ENCODE measurements at regions not wholly inside any gene's neighbourhood (a gene's known extent, or its start where the extent isn't known, plus 50 kb on each side); places are given as distances from the start of the nearest gene placed in this dataset.

DNA sequence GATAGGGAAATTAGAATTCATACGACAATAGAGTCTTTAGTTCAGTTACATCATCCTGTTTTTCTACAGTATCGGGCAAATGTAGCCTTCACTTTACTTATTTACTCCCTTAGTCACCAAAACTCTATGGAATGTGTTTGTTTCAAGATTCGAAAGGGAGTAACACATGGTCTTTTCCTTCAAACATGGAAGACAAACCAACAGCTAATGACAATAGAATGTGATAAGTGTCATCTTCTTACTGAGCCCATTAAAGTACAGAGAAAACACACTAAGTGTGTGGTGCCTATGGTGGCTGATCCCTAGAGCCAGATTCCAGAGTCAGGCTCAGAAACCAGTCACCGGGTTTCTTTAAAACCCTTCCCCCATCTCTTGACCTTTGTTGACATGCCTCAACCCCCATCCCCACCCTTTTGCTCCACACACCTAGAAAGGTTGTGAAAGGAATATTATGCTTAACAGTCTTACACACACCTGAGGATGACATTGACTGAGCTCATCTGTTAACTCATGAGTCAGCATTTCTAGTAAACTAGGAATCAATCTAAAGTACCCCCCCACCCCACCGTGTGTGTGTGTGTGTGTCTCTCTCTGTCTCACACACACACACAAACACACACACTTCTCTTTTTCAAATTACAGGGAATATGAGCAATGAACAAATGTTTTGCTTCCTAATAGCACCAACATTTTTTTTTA lies 549.6 kb upstream of the CCDC54 start:
- TF ChIP-seq, protein P1, sequence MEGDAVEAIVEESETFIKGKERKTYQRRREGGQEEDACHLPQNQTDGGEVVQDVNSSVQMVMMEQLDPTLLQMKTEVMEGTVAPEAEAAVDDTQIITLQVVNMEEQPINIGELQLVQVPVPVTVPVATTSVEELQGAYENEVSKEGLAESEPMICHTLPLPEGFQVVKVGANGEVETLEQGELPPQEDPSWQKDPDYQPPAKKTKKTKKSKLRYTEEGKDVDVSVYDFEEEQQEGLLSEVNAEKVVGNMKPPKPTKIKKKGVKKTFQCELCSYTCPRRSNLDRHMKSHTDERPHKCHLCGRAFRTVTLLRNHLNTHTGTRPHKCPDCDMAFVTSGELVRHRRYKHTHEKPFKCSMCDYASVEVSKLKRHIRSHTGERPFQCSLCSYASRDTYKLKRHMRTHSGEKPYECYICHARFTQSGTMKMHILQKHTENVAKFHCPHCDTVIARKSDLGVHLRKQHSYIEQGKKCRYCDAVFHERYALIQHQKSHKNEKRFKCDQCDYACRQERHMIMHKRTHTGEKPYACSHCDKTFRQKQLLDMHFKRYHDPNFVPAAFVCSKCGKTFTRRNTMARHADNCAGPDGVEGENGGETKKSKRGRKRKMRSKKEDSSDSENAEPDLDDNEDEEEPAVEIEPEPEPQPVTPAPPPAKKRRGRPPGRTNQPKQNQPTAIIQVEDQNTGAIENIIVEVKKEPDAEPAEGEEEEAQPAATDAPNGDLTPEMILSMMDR (IDR thresholded peaks at IDR 0.05 in 4 of 5, conservative IDR thresholded peaks at IDR 0.05 in 1 of 5) = no peak
- TF ChIP-seq POLR2A (IDR thresholded peaks at IDR 0.05) = no peak
